Loucy (cell line): ENCODE measurements at regions not wholly inside any gene's neighbourhood (a gene's known extent, or its start where the extent isn't known, plus 50 kb on each side); places are given as distances from the start of the nearest gene placed in this dataset.

Experiments used
- H2AFZ ChIP-seq: fragments of 200-600 bp; sonication (generic); 2 replicates; pipeline ENCODE4 v1.6.0; 2016; ENCODE audit warnings: antibody characterized with exemption, mild to moderate bottlenecking, low read length, moderate library complexity
- H3F3A ChIP-seq: fragments of 200-600 bp; 2 replicates; pipeline ENCODE4 v1.6.0; 2016; ENCODE audit warnings: antibody characterized with exemption, low read depth, mild to moderate bottlenecking
- H3K27me3 ChIP-seq: fragments of 200-600 bp; sonication (generic); 2 replicates; pipeline ENCODE4 v1.6.1; 2014; ENCODE audit warnings: low read length, mild to moderate bottlenecking; ENCODE audit not compliant: insufficient read depth, poor library complexity, severe bottlenecking
- H3K36me3 ChIP-seq: fragments of 200-600 bp; sonication (generic); 2 replicates; pipeline ENCODE4 v1.6.1; 2016; ENCODE audit warnings: low read length; ENCODE audit not compliant: insufficient read depth
- H3K4me1 ChIP-seq: fragments of 200-600 bp; sonication (generic); 2 replicates; pipeline ENCODE4 v1.5.1; 2014; ENCODE audit warnings: low read length, mild to moderate bottlenecking; ENCODE audit not compliant: insufficient read depth, poor library complexity, severe bottlenecking
- H3K4me2 ChIP-seq: fragments of 200-600 bp; sonication (generic); 2 replicates; pipeline ENCODE4 v1.6.0; 2014; ENCODE audit warnings: antibody characterized with exemption, low read length, low read depth, mild to moderate bottlenecking; ENCODE audit not compliant: poor library complexity, severe bottlenecking
- H3K4me3 ChIP-seq: fragments of 200-600 bp; sonication (generic); 2 replicates; pipeline ENCODE4 v1.5.1; 2014; ENCODE audit warnings: low read length, mild to moderate bottlenecking, mixed read lengths; ENCODE audit not compliant: poor library complexity, severe bottlenecking
- H3K79me2 ChIP-seq: fragments of 200-600 bp; sonication (generic); 2 replicates; pipeline ENCODE4 v1.6.1; 2014; ENCODE audit warnings: low read length; ENCODE audit not compliant: insufficient read depth
- H3K9ac ChIP-seq: fragments of 200-600 bp; sonication (generic); 2 replicates; pipeline ENCODE4 v1.6.0; 2014; ENCODE audit warnings: mild to moderate bottlenecking, low read depth, low read length, moderate library complexity; ENCODE audit not compliant: poor library complexity, severe bottlenecking
- H3K9me2 ChIP-seq: fragments of 200-600 bp; sonication (generic); replicated peaks from 2 replicates; pipeline ENCODE4 v1.6.1; 2016; ENCODE audit warnings: low read depth, low read length, mixed read lengths
- H3K9me3 ChIP-seq: fragments of 200-600 bp; sonication (generic); 2 replicates; pipeline ENCODE4 v1.6.1; 2014; ENCODE audit warnings: mild to moderate bottlenecking, antibody characterized with exemption, low read length, low read depth; ENCODE audit not compliant: insufficient read depth
- H4K20me1 ChIP-seq: fragments of 200-600 bp; sonication (generic); 2 replicates; pipeline ENCODE4 v1.6.0; 2014; ENCODE audit warnings: antibody characterized with exemption, low read length, mild to moderate bottlenecking; ENCODE audit not compliant: insufficient read depth, poor library complexity, severe bottlenecking
- CTCF ChIP-seq: fragments of 200-600 bp; sonication (generic); conservative IDR thresholded peaks from 2 replicates; pipeline ENCODE4 v1.5.1; 2014; ENCODE audit warnings: mild to moderate bottlenecking, antibody characterized with exemption, low read length
- EZH2phosphoT487 ChIP-seq: fragments of 200-600 bp; IDR thresholded peaks from 2 replicates; pipeline ENCODE4 v1.6.1; 2018; ENCODE audit warnings: antibody characterized with exemption, mild to moderate bottlenecking, moderate library complexity, borderline replicate concordance

- Histone ChIP-seq H3K36me3 (no peaks in the 10 kb centered on the region), H3K9me3 (no peaks in the 10 kb centered on the region), H3K9me2 (no peaks in the 10 kb centered on the region), H3K27me3 (no peaks in the 10 kb centered on the region), H3K9ac (no peak overlapping the region), H3K4me1 (no peaks in the 10 kb centered on the region), H3K4me3 (no peak overlapping the region), H3K79me2 (no peaks in the 10 kb centered on the region), H3F3A (no peaks in the 10 kb centered on the region), H4K20me1 (no peaks in the 10 kb centered on the region), H2AFZ (no peak overlapping the region), H3K4me2 (no peak overlapping the region)
- TF ChIP-seq EZH2phosphoT487 (no peak), CTCF (no peak)
These were observed 174.5 kb downstream of the KTN1 start for GRCh38 chr14:55754471-55754870.

GRCh38 chr14:55754871-55755270 lies 174.9 kb downstream of the KTN1 start:
- no peaks in the 10 kb centered on the region for H3F3A ChIP-seq
- no peaks in the 10 kb centered on the region for H4K20me1 ChIP-seq
- no peak overlapping the region for H3K4me3 ChIP-seq
- no peaks in the 10 kb centered on the region for H3K9me3 ChIP-seq
- no peak for TF ChIP-seq EZH2phosphoT487
- no peak for TF ChIP-seq CTCF
- no peaks in the 10 kb centered on the region for H3K79me2 ChIP-seq
- no peak overlapping the region for H3K9ac ChIP-seq
- H3K27me3 ChIP-seq: no peaks in the 10 kb centered on the region
- H2AFZ ChIP-seq: no peak overlapping the region
- no peak overlapping the region for H3K4me2 ChIP-seq
- no peaks in the 10 kb centered on the region for H3K9me2 ChIP-seq
- no peaks in the 10 kb centered on the region for H3K4me1 ChIP-seq
- no peaks in the 10 kb centered on the region for H3K36me3 ChIP-seq

DNA sequence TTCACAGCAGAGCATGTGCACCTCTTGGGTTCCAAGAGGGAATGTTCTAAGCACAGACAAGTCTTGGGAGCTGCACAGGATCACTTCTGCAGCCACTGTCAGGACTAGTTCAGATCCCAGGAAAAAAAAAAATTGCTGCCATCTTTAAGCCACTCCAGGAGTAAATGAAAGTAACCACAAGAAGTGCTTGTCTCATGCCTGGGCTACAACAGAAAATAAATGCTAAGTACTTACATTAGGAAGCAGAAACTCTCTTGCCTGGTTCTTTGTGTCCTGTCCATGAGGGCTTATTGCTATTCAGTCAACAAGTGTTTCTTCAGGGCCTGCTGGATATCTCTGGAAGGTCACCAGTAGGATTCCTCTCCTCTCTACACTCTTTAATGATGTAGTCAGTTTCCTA lies 176.1 kb downstream of the KTN1 start:
- Histone ChIP-seq H3K79me2 (no peaks in the 10 kb centered on the region), H3K9ac (no peak overlapping the region)
- TF ChIP-seq CTCF (no peak), EZH2phosphoT487 (no peak)

More for the DNA sequence above, 176.1 kb downstream of the KTN1 start:
- H3K27me3 ChIP-seq: no peaks in the 10 kb centered on the region
- H3K9me2 ChIP-seq: no peaks in the 10 kb centered on the region
- no peak overlapping the region for H3K4me2 ChIP-seq
- no peak overlapping the region for H3K4me3 ChIP-seq
- H3F3A ChIP-seq: no peaks in the 10 kb centered on the region
- no peaks in the 10 kb centered on the region for H3K4me1 ChIP-seq
- no peaks in the 10 kb centered on the region for H3K36me3 ChIP-seq
- H2AFZ ChIP-seq: 0 out of 2 replicates have a peak overlapping the region, but pooled peaks have one; percentile 13
- no peaks in the 10 kb centered on the region for H4K20me1 ChIP-seq
- H3K9me3 ChIP-seq: no peaks in the 10 kb centered on the region
